ENCODE measurements at regions not wholly inside any gene's neighbourhood (a gene's known extent, or its start where the extent isn't known, plus 50 kb on each side); places are given as distances from the start of the nearest gene placed in this dataset.

GRCh38 chr17:77670173-77670572 is 288.3 kb upstream of the TNRC6C start:
- H3K4me3 ChIP-seq (ENCODE audit: low read depth in 1 of 2, low read length in 2 of 2), result no peak overlapping the region
- no peaks in the 10 kb centered on the region for H3K4me1 ChIP-seq (ENCODE audit: insufficient read depth, low read length)
- no peaks in the 10 kb centered on the region for H3K36me3 ChIP-seq (ENCODE audit: insufficient read depth, low read length)
- no peaks in the 10 kb centered on the region for H3K9me3 ChIP-seq (ENCODE audit: low read length)
- H3K27me3 ChIP-seq (ENCODE audit: control insufficient read depth in 1 of 2, insufficient read depth in 2 of 2, low read length in 2 of 2), result no peaks in the 10 kb centered on the region
- no peak overlapping the region for H3K9ac ChIP-seq (ENCODE audit: low read length)
- H3K27ac ChIP-seq (ENCODE audit: low read depth, low read length), result no peak overlapping the region

- no peaks in the 10 kb centered on the region for H3K27me3 ChIP-seq (ENCODE audit: control insufficient read depth in 1 of 2, insufficient read depth in 2 of 2, low read length in 2 of 2)
- H3K27ac ChIP-seq (ENCODE audit: low read depth, low read length), result no peak overlapping the region
- no peak overlapping the region for H3K9ac ChIP-seq (ENCODE audit: low read length)
- no peaks in the 10 kb centered on the region for H3K9me3 ChIP-seq (ENCODE audit: low read length)
- peaks cover 12% of the 10 kb centered on the region for H3K4me1 ChIP-seq (ENCODE audit: insufficient read depth, low read length)
- H3K4me3 ChIP-seq (ENCODE audit: low read depth in 1 of 2, low read length in 2 of 2), result no peak overlapping the region
- H3K36me3 ChIP-seq (ENCODE audit: insufficient read depth, low read length), result no peaks in the 10 kb centered on the region
Observed at GRCh38 chr17:77674358-77674757, 284.1 kb upstream of the TNRC6C start.

GRCh38 chr17:77675411-77675810 is 283.1 kb upstream of the TNRC6C start:
- Histone ChIP-seq H3K4me3 (ENCODE audit: low read depth in 1 of 2, low read length in 2 of 2) (no peak overlapping the region), H3K9me3 (ENCODE audit: low read length) (no peaks in the 10 kb centered on the region), H3K9ac (ENCODE audit: low read length) (no peak overlapping the region), H3K36me3 (ENCODE audit: insufficient read depth, low read length) (no peaks in the 10 kb centered on the region), H3K27ac (ENCODE audit: low read depth, low read length) (no peak overlapping the region), H3K27me3 (ENCODE audit: control insufficient read depth in 1 of 2, insufficient read depth in 2 of 2, low read length in 2 of 2) (no peaks in the 10 kb centered on the region), H3K4me1 (ENCODE audit: insufficient read depth, low read length) (peaks cover 12% of the 10 kb centered on the region)

GRCh38 chr17:77675816-77676215 is 282.7 kb upstream of the TNRC6C start:
- peaks cover 12% of the 10 kb centered on the region for H3K4me1 ChIP-seq (ENCODE audit: insufficient read depth, low read length)
- peak overlapping the region in 1 of 2 donors; percentile 11 for H3K4me3 ChIP-seq (ENCODE audit: low read depth in 1 of 2, low read length in 2 of 2)
- no peaks in the 10 kb centered on the region for H3K27me3 ChIP-seq (ENCODE audit: control insufficient read depth in 1 of 2, insufficient read depth in 2 of 2, low read length in 2 of 2)
- H3K9me3 ChIP-seq (ENCODE audit: low read length), result no peaks in the 10 kb centered on the region
- H3K27ac ChIP-seq (ENCODE audit: low read depth, low read length), result no peak overlapping the region
- no peak overlapping the region for H3K9ac ChIP-seq (ENCODE audit: low read length)
- no peaks in the 10 kb centered on the region for H3K36me3 ChIP-seq (ENCODE audit: insufficient read depth, low read length)

GRCh38 chr17:77676237-77676661 is 282.3 kb upstream of the TNRC6C start:
- no peaks in the 10 kb centered on the region for H3K9me3 ChIP-seq (ENCODE audit: low read length)
- H3K4me3 ChIP-seq (ENCODE audit: low read depth in 1 of 2, low read length in 2 of 2), result peak overlapping the region in 1 of 2 donors; percentile 11
- H3K27ac ChIP-seq (ENCODE audit: low read depth, low read length), result no peak overlapping the region
- peaks cover 12% of the 10 kb centered on the region for H3K4me1 ChIP-seq (ENCODE audit: insufficient read depth, low read length)
- H3K36me3 ChIP-seq (ENCODE audit: insufficient read depth, low read length), result no peaks in the 10 kb centered on the region
- no peaks in the 10 kb centered on the region for H3K27me3 ChIP-seq (ENCODE audit: control insufficient read depth in 1 of 2, insufficient read depth in 2 of 2, low read length in 2 of 2)
- H3K9ac ChIP-seq (ENCODE audit: low read length), result no peak overlapping the region

- H3K9me3 ChIP-seq (ENCODE audit: low read length), result no peaks in the 10 kb centered on the region
- H3K9ac ChIP-seq (ENCODE audit: low read length), result no peak overlapping the region
- H3K4me3 ChIP-seq (ENCODE audit: low read depth in 1 of 2, low read length in 2 of 2), result no peak overlapping the region
- H3K27me3 ChIP-seq (ENCODE audit: control insufficient read depth in 1 of 2, insufficient read depth in 2 of 2, low read length in 2 of 2), result no peaks in the 10 kb centered on the region
- H3K4me1 ChIP-seq (ENCODE audit: insufficient read depth, low read length), result peaks cover 20% of the 10 kb centered on the region
- H3K36me3 ChIP-seq (ENCODE audit: insufficient read depth, low read length), result no peaks in the 10 kb centered on the region
- H3K27ac ChIP-seq (ENCODE audit: low read depth, low read length), result no peak overlapping the region
Observed at GRCh38 chr17:77677211-77677610, 281.3 kb upstream of the TNRC6C start.

- no peaks in the 10 kb centered on the region for H3K27me3 ChIP-seq (ENCODE audit: control insufficient read depth in 1 of 2, insufficient read depth in 2 of 2, low read length in 2 of 2)
- no peaks in the 10 kb centered on the region for H3K36me3 ChIP-seq (ENCODE audit: insufficient read depth, low read length)
- no peaks in the 10 kb centered on the region for H3K9me3 ChIP-seq (ENCODE audit: low read length)
- H3K4me1 ChIP-seq (ENCODE audit: insufficient read depth, low read length), result peaks cover 21% of the 10 kb centered on the region
- H3K4me3 ChIP-seq (ENCODE audit: low read depth in 1 of 2, low read length in 2 of 2), result no peak overlapping the region
- H3K9ac ChIP-seq (ENCODE audit: low read length), result no peak overlapping the region
- no peak overlapping the region for H3K27ac ChIP-seq (ENCODE audit: low read depth, low read length)
Observed at GRCh38 chr17:77677630-77678029, 280.9 kb upstream of the TNRC6C start.

- Histone ChIP-seq H3K4me3 (ENCODE audit: low read depth in 1 of 2, low read length in 2 of 2) (no peak overlapping the region), H3K36me3 (ENCODE audit: insufficient read depth, low read length) (no peaks in the 10 kb centered on the region), H3K27ac (ENCODE audit: low read depth, low read length) (no peak overlapping the region), H3K4me1 (ENCODE audit: insufficient read depth, low read length) (peaks cover 21% of the 10 kb centered on the region), H3K27me3 (ENCODE audit: control insufficient read depth in 1 of 2, insufficient read depth in 2 of 2, low read length in 2 of 2) (no peaks in the 10 kb centered on the region), H3K9me3 (ENCODE audit: low read length) (no peaks in the 10 kb centered on the region), H3K9ac (ENCODE audit: low read length) (no peak overlapping the region)
Observed at GRCh38 chr17:77679589-77679988, 278.9 kb upstream of the TNRC6C start.

- Histone ChIP-seq H3K27me3 (ENCODE audit: control insufficient read depth in 1 of 2, insufficient read depth in 2 of 2, low read length in 2 of 2) (no peaks in the 10 kb centered on the region), H3K4me3 (ENCODE audit: low read depth in 1 of 2, low read length in 2 of 2) (no peak overlapping the region), H3K27ac (ENCODE audit: low read depth, low read length) (no peak overlapping the region), H3K9ac (ENCODE audit: low read length) (no peak overlapping the region), H3K4me1 (ENCODE audit: insufficient read depth, low read length) (peaks cover 8% of the 10 kb centered on the region), H3K9me3 (ENCODE audit: low read length) (no peaks in the 10 kb centered on the region), H3K36me3 (ENCODE audit: insufficient read depth, low read length) (no peaks in the 10 kb centered on the region)
Observed at GRCh38 chr17:77681861-77682260, 276.6 kb upstream of the TNRC6C start.

- Histone ChIP-seq H3K27ac (ENCODE audit: low read depth, low read length) (no peak overlapping the region), H3K4me1 (ENCODE audit: insufficient read depth, low read length) (peaks cover 8% of the 10 kb centered on the region), H3K4me3 (ENCODE audit: low read depth in 1 of 2, low read length in 2 of 2) (no peak overlapping the region), H3K9ac (ENCODE audit: low read length) (no peak overlapping the region), H3K36me3 (ENCODE audit: insufficient read depth, low read length) (no peaks in the 10 kb centered on the region), H3K27me3 (ENCODE audit: control insufficient read depth in 1 of 2, insufficient read depth in 2 of 2, low read length in 2 of 2) (no peaks in the 10 kb centered on the region), H3K9me3 (ENCODE audit: low read length) (no peaks in the 10 kb centered on the region)
Observed at GRCh38 chr17:77684803-77685798, 273.4 kb upstream of the TNRC6C start.

GRCh38 chr17:77685881-77686486 is 272.5 kb upstream of the TNRC6C start:
- Histone ChIP-seq H3K4me3 (ENCODE audit: low read depth in 1 of 2, low read length in 2 of 2) (no peak overlapping the region), H3K9ac (ENCODE audit: low read length) (no peak overlapping the region), H3K36me3 (ENCODE audit: insufficient read depth, low read length) (no peaks in the 10 kb centered on the region), H3K4me1 (ENCODE audit: insufficient read depth, low read length) (peaks cover 17% of the 10 kb centered on the region), H3K9me3 (ENCODE audit: low read length) (no peaks in the 10 kb centered on the region), H3K27ac (ENCODE audit: low read depth, low read length) (no peak overlapping the region), H3K27me3 (ENCODE audit: control insufficient read depth in 1 of 2, insufficient read depth in 2 of 2, low read length in 2 of 2) (peaks cover 0 to 4% of the 10 kb centered on the region in 2 donors)

All from muscle layer of colon (tissue), 2 donors.